ENCODE measurements at regions not wholly inside any gene's neighbourhood (a gene's known extent, or its start where the extent isn't known, plus 50 kb on each side); places are given as distances from the start of the nearest gene placed in this dataset.

DNA sequence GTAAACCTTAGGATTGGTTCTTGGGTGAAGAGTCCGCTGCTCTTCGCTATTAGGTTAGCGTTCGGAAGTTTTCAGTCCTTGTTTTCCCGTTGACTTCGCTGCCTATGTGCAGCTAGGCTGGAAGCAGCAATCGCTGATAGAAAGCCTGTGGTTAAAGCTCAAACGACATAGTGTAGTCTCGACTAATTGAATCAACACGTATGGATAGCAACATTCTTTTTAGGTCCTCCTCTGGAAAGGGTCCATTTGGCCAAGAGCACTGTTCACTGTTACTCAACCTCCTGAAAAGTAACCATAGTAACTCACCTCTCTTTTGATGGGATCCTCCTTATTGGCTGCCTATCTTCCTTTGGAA lies 355.5 kb downstream of the SNAPC1 start:
- Histone ChIP-seq H2BK5ac (ENCODE audit: low read depth, low read length, poor library complexity, severe bottlenecking) (no peak overlapping the region), H3K14ac (ENCODE audit: low read length in 2 of 2) (no peak overlapping the region), H3K79me1 (replicated peaks; ENCODE audit: low read length, poor library complexity, severe bottlenecking) (no peaks in the 10 kb centered on the region), H3K18ac (ENCODE audit: low read depth in 1 of 2, low read length in 2 of 2) (no peak overlapping the region), H3K4me2 (ENCODE audit: low read length, poor library complexity, severe bottlenecking) (peak overlapping the region; percentile 92), H4K91ac (ENCODE audit: low read length) (no peak overlapping the region), H3K4ac (ENCODE audit: low read depth in 1 of 2, low read length in 2 of 2) (no peak overlapping the region), H4K8ac (ENCODE audit: low read length) (no peak overlapping the region), H2BK12ac (ENCODE audit: low read length in 2 of 2) (no peak overlapping the region), H3K27me3 (ENCODE audit: control insufficient read depth in 1 of 2, insufficient read depth in 1 of 2, low read length in 2 of 2) (peaks cover 34 to 86% of the 10 kb centered on the region in 2 experiments), H2BK120ac (ENCODE audit: low read depth, low read length) (no peak overlapping the region), H3K36me3 (ENCODE audit: control insufficient read depth in 1 of 2, insufficient read depth in 2 of 2, low read depth in 1 of 2, low read length in 2 of 2) (no peaks in the 10 kb centered on the region), H3K4me3 (ENCODE audit: insufficient read depth in 1 of 2, low read depth in 1 of 2, low read length in 2 of 2) (peak overlapping the region; percentile 53 to 75), H2AFZ (ENCODE audit: low read depth, low read length) (no peak overlapping the region), H2AK5ac (ENCODE audit: low read length, severe bottlenecking) (no peak overlapping the region), H3K9me3 (ENCODE audit: control insufficient read depth, low read length) (no peaks in the 10 kb centered on the region), H3K23ac (ENCODE audit: low read length in 2 of 2) (no peak overlapping the region), H3K4me1 (ENCODE audit: control insufficient read depth, insufficient read depth, low read depth, low read length) (peaks cover 9% of the 10 kb centered on the region), H2BK15ac (ENCODE audit: low read depth, poor library complexity, severe bottlenecking) (no peak overlapping the region), H3K27ac (ENCODE audit: low read length, poor library complexity, severe bottlenecking) (no peak overlapping the region), H3K9ac (ENCODE audit: low read length) (peak overlapping the region; percentile 35)
- 28% methylated on average over 10 of the region's 10 CpGs for WGBS
- DNase-seq, result no peak

- no peak for DNase-seq
- 92% methylated on average over 3 of the region's 4 CpGs for WGBS
Measured at GRCh38 chr14:62118461-62118860, 356.2 kb downstream of the SNAPC1 start.

DNA sequence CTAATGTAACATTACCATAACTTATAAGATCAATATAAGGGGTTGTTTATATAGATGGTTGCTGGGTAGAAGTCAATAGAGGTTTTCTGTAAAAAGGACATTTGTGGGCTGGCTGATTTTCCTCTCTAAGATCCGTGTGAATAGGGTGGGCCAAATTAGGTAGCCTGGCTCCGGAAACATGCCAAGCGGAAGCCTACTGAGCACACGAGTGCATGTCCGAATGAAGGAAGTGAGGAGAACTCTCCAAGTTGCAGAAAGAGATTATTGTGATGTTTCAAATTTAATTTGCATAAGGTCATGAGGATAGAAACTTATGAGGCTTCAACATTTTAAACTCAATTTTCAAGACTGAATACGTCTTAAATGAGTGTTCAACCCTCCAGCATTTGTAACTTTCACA lies 356.7 kb downstream of the SNAPC1 start:
- Histone ChIP-seq H3K27me3 (ENCODE audit: control insufficient read depth in 1 of 2, insufficient read depth in 1 of 2, low read length in 2 of 2) (peaks cover 34 to 83% of the 10 kb centered on the region in 2 experiments), H3K23ac (ENCODE audit: low read length in 2 of 2) (no peak overlapping the region), H2AFZ (ENCODE audit: low read depth, low read length) (no peak overlapping the region), H4K8ac (ENCODE audit: low read length) (no peak overlapping the region), H3K9me3 (ENCODE audit: control insufficient read depth, low read length) (no peaks in the 10 kb centered on the region), H2BK5ac (ENCODE audit: low read depth, low read length, poor library complexity, severe bottlenecking) (no peak overlapping the region), H3K4me1 (ENCODE audit: control insufficient read depth, insufficient read depth, low read depth, low read length) (peaks cover 9% of the 10 kb centered on the region), H2BK120ac (ENCODE audit: low read depth, low read length) (no peak overlapping the region), H2BK12ac (ENCODE audit: low read length in 2 of 2) (no peak overlapping the region), H3K4ac (ENCODE audit: low read depth in 1 of 2, low read length in 2 of 2) (no peak overlapping the region), H3K4me2 (ENCODE audit: low read length, poor library complexity, severe bottlenecking) (no peak overlapping the region), H3K14ac (ENCODE audit: low read length in 2 of 2) (no peak overlapping the region), H3K18ac (ENCODE audit: low read depth in 1 of 2, low read length in 2 of 2) (no peak overlapping the region), H2BK15ac (ENCODE audit: low read depth, poor library complexity, severe bottlenecking) (no peak overlapping the region), H3K36me3 (ENCODE audit: control insufficient read depth in 1 of 2, insufficient read depth in 2 of 2, low read depth in 1 of 2, low read length in 2 of 2) (no peaks in the 10 kb centered on the region), H3K27ac (ENCODE audit: low read length, poor library complexity, severe bottlenecking) (no peak overlapping the region), H3K4me3 (ENCODE audit: insufficient read depth in 1 of 2, low read depth in 1 of 2, low read length in 2 of 2) (no peak overlapping the region), H3K9ac (ENCODE audit: low read length) (no peak overlapping the region), H4K91ac (ENCODE audit: low read length) (no peak overlapping the region), H2AK5ac (ENCODE audit: low read length, severe bottlenecking) (no peak overlapping the region), H3K79me1 (replicated peaks; ENCODE audit: low read length, poor library complexity, severe bottlenecking) (no peaks in the 10 kb centered on the region)
- WGBS, result 87% methylated on average over 6 of the region's 6 CpGs
- DNase-seq, result no peak

More at GRCh38 chr14:62118461-62118860, 356.2 kb downstream of the SNAPC1 start:
- Histone ChIP-seq H3K14ac (ENCODE audit: low read length in 2 of 2) (no peak overlapping the region), H2AFZ (ENCODE audit: low read depth, low read length) (no peak overlapping the region), H3K4ac (ENCODE audit: low read depth in 1 of 2, low read length in 2 of 2) (no peak overlapping the region), H3K9me3 (ENCODE audit: control insufficient read depth, low read length) (no peaks in the 10 kb centered on the region), H2BK120ac (ENCODE audit: low read depth, low read length) (no peak overlapping the region), H3K27me3 (ENCODE audit: control insufficient read depth in 1 of 2, insufficient read depth in 1 of 2, low read length in 2 of 2) (peaks cover 34 to 83% of the 10 kb centered on the region in 2 experiments), H4K91ac (ENCODE audit: low read length) (no peak overlapping the region), H3K36me3 (ENCODE audit: control insufficient read depth in 1 of 2, insufficient read depth in 2 of 2, low read depth in 1 of 2, low read length in 2 of 2) (no peaks in the 10 kb centered on the region), H2BK12ac (ENCODE audit: low read length in 2 of 2) (no peak overlapping the region), H3K9ac (ENCODE audit: low read length) (no peak overlapping the region), H3K27ac (ENCODE audit: low read length, poor library complexity, severe bottlenecking) (no peak overlapping the region), H2AK5ac (ENCODE audit: low read length, severe bottlenecking) (no peak overlapping the region), H2BK5ac (ENCODE audit: low read depth, low read length, poor library complexity, severe bottlenecking) (no peak overlapping the region), H3K4me3 (ENCODE audit: insufficient read depth in 1 of 2, low read depth in 1 of 2, low read length in 2 of 2) (no peak overlapping the region), H3K18ac (ENCODE audit: low read depth in 1 of 2, low read length in 2 of 2) (no peak overlapping the region), H3K4me1 (ENCODE audit: control insufficient read depth, insufficient read depth, low read depth, low read length) (peaks cover 9% of the 10 kb centered on the region), H3K23ac (ENCODE audit: low read length in 2 of 2) (no peak overlapping the region), H2BK15ac (ENCODE audit: low read depth, poor library complexity, severe bottlenecking) (no peak overlapping the region), H4K8ac (ENCODE audit: low read length) (no peak overlapping the region), H3K4me2 (ENCODE audit: low read length, poor library complexity, severe bottlenecking) (no peak overlapping the region), H3K79me1 (replicated peaks; ENCODE audit: low read length, poor library complexity, severe bottlenecking) (no peaks in the 10 kb centered on the region)

DNA sequence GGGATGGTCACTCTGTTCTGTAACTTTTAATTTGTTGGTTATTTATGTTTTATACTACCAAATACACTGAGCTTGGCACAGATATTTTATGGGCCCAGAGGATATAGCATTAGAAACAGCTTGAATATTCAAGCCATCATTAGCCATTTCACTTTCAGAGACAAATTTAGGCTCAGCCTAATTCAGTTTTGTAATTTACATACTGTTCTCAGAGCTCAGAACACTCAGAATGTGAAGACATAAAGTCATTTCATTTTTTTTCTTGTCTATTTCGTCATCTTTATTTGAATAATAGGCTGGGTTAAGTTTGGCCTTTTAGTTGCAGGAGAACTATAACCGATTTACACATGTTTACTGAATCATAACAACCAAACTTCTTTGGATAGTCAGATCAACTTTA lies 361.7 kb downstream of the SNAPC1 start:
- no CpG with 5 or more reads among the region's 2 CpGs for WGBS
- no peak overlapping the region for H3K18ac ChIP-seq (ENCODE audit: low read depth in 1 of 2, low read length in 2 of 2)

More for the DNA sequence above, 361.7 kb downstream of the SNAPC1 start:
- no peaks in the 10 kb centered on the region for H3K36me3 ChIP-seq (ENCODE audit: control insufficient read depth in 1 of 2, insufficient read depth in 2 of 2, low read depth in 1 of 2, low read length in 2 of 2)
- H3K9ac ChIP-seq (ENCODE audit: low read length), result no peak overlapping the region
- no peak overlapping the region for H3K4ac ChIP-seq (ENCODE audit: low read depth in 1 of 2, low read length in 2 of 2)
- H4K8ac ChIP-seq (ENCODE audit: low read length), result no peak overlapping the region
- H2AK5ac ChIP-seq (ENCODE audit: low read length, severe bottlenecking), result no peak overlapping the region
- no peak overlapping the region for H4K91ac ChIP-seq (ENCODE audit: low read length)
- no peaks in the 10 kb centered on the region for H3K79me1 ChIP-seq (replicated peaks; ENCODE audit: low read length, poor library complexity, severe bottlenecking)
- peaks cover 0 to 51% of the 10 kb centered on the region in 2 experiments for H3K27me3 ChIP-seq (ENCODE audit: control insufficient read depth in 1 of 2, insufficient read depth in 1 of 2, low read length in 2 of 2)
- H3K23ac ChIP-seq (ENCODE audit: low read length in 2 of 2), result no peak overlapping the region
- H2BK5ac ChIP-seq (ENCODE audit: low read depth, low read length, poor library complexity, severe bottlenecking), result no peak overlapping the region
- H3K4me1 ChIP-seq (ENCODE audit: control insufficient read depth, insufficient read depth, low read depth, low read length), result no peaks in the 10 kb centered on the region
- no peak overlapping the region for H3K4me3 ChIP-seq (ENCODE audit: insufficient read depth in 1 of 2, low read depth in 1 of 2, low read length in 2 of 2)
- H2BK15ac ChIP-seq (ENCODE audit: low read depth, poor library complexity, severe bottlenecking), result no peak overlapping the region
- no peaks in the 10 kb centered on the region for H3K9me3 ChIP-seq (ENCODE audit: control insufficient read depth, low read length)
- no peak overlapping the region for H2BK12ac ChIP-seq (ENCODE audit: low read length in 2 of 2)
- H2BK120ac ChIP-seq (ENCODE audit: low read depth, low read length), result no peak overlapping the region
- no peak overlapping the region for H2AFZ ChIP-seq (ENCODE audit: low read depth, low read length)
- no peak for DNase-seq
- no peak overlapping the region for H3K4me2 ChIP-seq (ENCODE audit: low read length, poor library complexity, severe bottlenecking)
- no peak overlapping the region for H3K27ac ChIP-seq (ENCODE audit: low read length, poor library complexity, severe bottlenecking)
- H3K14ac ChIP-seq (ENCODE audit: low read length in 2 of 2), result no peak overlapping the region

Measured in mesenchymal stem cell (in vitro differentiated cells and primary cell).